DMS53 (cell line): ENCODE measurements at regions not wholly inside any gene's neighbourhood (a gene's known extent, or its start where the extent isn't known, plus 50 kb on each side); places are given as distances from the start of the nearest gene placed in this dataset.

Experiments
- DNase-seq: peaks from one replicate; lab custom pipeline; 2025; lab: John Stamatoyannopoulos, UW

DNA sequence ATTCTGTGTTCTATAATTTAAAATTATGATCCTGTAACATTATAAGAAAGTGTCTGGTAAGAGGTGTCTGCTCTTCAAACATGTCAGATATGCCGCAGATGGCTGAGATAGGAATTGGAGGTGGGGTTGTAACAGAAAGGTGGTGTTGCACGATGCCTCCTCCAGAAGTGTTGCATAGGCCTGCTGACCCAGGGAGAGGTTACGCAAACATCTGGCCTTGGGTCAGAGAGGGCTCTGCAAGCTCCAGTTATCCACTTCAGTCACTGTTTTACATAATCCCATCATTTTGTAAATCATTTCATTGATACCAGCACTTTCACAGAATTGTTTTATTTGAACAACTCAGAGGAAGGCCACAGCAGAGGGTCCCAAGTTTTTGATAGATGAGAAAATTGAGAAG is 256.5 kb downstream of the OSR1 start:
- no peak for DNase-seq

DNA sequence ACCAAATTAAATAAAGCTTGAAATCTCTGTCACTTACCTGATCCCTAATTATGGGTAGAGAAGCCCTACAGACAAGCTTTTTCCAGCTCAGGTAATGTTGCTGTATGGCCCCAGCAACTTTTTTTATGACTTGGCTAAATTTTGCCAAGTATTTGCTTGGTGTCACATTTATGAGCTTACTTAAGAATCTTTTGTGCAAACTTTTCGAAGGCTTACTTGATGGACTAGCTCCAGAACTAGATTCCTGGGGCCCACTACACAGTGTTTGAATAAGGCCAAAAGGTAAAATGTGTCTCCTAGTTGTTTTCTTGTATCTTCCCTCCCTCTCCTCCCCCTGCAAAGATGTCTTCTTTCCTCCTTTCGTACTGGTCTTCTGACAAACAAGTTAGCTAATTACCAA is 257.9 kb downstream of the OSR1 start:
- DNase-seq = no peak

GRCh38 chr2:19099181-19099580 is 259.2 kb downstream of the OSR1 start:
- no peak for DNase-seq

GRCh38 chr2:19098467-19099160 is 259.8 kb downstream of the OSR1 start:
- DNase-seq = no peak

- peak; percentile 57 for DNase-seq
Measured at GRCh38 chr2:19089476-19089875, 268.9 kb downstream of the OSR1 start.

DNA sequence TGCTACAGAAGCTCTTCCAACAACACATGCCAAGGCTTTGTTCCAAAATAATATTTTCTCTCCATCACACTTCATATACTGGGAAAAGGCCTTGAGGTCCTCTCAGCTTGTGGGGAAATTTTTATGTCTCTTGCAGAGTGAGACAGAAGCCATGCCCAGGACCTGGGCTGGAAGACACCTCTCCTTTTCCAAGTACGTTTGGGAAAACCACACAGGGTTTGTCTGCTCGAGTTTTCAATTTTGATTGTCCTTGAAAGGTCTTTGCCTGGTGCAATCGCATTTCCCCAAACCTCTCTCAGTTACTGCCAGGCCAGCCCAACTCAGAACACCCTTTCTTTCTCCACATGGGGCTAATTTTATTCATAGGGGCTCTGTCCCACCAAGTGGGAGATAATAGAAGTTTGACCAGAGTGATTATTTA is 272.2 kb downstream of the OSR1 start:
- no peak for DNase-seq

DNA sequence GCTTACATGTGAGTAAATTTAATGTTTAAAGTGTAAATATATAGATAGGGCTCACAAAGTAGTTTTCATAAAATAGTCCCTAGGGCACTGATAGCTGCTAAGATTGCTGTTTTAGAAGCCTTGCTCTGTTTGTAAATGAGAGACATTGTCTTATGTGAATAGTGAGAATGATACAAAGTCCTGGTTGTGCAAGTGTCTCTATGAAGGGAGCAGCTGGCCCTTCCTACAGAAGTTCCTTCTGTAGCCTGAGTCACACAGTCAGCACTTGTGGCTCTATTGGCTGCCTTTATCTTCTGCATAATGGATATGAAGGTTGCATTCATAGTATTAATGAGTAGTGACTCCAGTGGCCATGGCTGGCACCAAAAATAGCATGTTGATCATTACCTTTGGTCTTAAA is 279.7 kb downstream of the OSR1 start:
- no peak for DNase-seq

DNA sequence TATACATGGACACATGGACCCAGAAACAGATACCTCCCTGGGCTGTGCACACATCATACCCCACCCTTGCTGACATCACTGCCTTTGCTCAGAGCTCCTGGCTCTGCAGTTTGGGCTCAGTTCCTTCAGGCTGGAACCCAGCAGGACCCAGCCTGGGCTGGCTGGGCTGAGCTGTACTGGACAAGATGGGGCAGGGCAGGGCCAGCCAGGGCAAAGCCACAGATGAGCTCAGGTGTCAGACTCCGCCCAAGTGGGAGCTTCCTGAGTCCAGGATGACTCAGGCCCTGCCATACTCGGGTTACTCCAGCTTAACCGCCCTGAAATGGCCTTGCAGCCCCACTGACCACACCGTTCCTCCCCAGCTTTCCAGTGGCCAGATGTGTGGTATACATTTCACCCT is 284.9 kb downstream of the OSR1 start:
- DNase-seq = peak; percentile 87

- DNase-seq = no peak
Measured at GRCh38 chr2:19072161-19072560, 286.3 kb downstream of the OSR1 start.

GRCh38 chr2:19070886-19071285 is 287.5 kb downstream of the OSR1 start:
- DNase-seq = no peak

GRCh38 chr2:19068206-19068605 is 290.2 kb downstream of the OSR1 start:
- DNase-seq = no peak

DNA sequence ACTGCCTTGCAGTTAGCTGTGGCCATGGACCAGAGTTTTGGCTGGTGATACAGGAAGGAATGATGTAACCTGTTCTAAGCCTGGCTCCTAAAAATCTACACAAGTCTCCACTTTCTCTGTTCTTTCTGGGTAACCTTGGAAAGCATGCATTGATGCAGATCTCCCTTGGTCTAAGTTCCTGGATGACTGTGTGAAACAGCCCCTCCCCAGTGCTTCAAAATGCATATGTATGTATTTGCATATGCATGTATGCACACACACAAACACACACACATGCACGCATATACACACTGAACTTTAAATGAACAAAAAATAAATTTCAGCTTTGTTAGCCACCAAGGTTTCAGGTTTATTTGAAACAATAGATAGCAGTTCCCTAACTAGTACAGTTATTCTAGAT is 296.1 kb downstream of the OSR1 start:
- no peak for DNase-seq

GRCh38 chr2:19059076-19059475 is 299.3 kb downstream of the OSR1 start:
- DNase-seq = no peak

- DNase-seq = no peak
Measured at GRCh38 chr2:19051203-19051831, 307.1 kb downstream of the OSR1 start.

GRCh38 chr2:19050354-19050753 is 308.1 kb downstream of the OSR1 start:
- DNase-seq = peak; percentile 15

DNA sequence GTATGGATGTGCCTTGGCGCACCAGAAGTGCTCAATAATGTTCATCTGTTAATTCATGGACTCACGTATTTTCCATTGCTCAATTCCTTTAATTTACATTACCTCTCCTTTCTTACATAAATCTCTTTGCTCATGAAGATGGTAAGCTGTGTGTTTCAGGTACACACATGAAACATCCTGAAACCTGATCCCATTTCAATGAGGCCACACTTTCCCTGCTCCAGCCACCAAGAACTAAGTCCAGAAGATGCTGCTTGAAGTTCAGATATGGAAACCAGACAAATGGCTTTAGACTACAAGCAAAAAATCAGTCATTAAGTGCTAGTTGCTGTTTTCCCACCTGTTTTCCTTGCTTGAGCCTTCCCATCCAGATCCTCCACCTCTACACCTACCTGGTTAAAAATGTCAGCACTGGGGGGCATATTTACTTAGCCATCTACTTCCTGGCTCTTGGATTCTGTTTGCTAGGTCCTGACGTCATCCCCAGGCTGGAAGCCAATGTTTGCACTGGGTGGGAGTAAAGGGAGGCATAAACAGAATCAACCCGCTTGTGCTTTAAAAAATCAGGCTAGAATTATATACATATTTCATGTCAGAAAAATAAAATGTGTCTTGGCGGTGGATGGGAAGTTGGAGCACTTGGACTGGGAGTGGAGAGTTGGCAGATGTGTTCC is 309.7 kb downstream of the OSR1 start:
- DNase-seq = peak; percentile 93

- DNase-seq = no peak
Measured at GRCh38 chr2:19046986-19047780, 311.2 kb downstream of the OSR1 start.

- no peak for DNase-seq
Measured at GRCh38 chr2:19045151-19045550, 313.3 kb downstream of the OSR1 start.

GRCh38 chr2:19043893-19044292 is 314.5 kb downstream of the OSR1 start:
- DNase-seq = no peak

DNA sequence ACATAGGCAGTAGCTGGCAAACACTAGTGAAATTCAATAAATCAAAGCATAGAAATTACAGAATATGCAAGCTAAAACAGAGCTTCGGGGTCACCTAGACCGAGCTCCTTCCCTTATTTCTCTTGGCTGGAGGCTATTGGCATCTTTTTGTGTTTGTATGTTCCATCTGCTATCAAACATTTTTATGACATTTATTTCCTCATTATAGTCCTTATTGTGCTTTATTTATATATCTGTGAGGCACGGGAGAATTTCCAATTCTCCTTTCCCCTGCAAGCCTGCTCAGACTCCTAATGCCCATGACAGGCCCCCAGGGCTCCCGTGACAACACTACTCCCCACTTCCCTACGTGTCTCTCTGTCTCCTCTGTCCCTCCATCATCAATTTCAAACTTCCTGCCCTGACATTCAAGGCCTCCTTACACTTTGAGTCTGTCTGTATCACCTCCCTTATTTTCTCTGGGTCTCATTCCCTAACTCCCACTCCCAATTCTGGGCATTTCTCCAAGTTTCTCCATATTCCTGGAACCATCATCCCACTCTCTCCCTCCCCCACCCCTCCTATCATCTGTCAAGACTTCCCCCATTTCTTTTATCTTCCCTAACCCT is 316.9 kb downstream of the OSR1 start:
- DNase-seq = no peak

DNA sequence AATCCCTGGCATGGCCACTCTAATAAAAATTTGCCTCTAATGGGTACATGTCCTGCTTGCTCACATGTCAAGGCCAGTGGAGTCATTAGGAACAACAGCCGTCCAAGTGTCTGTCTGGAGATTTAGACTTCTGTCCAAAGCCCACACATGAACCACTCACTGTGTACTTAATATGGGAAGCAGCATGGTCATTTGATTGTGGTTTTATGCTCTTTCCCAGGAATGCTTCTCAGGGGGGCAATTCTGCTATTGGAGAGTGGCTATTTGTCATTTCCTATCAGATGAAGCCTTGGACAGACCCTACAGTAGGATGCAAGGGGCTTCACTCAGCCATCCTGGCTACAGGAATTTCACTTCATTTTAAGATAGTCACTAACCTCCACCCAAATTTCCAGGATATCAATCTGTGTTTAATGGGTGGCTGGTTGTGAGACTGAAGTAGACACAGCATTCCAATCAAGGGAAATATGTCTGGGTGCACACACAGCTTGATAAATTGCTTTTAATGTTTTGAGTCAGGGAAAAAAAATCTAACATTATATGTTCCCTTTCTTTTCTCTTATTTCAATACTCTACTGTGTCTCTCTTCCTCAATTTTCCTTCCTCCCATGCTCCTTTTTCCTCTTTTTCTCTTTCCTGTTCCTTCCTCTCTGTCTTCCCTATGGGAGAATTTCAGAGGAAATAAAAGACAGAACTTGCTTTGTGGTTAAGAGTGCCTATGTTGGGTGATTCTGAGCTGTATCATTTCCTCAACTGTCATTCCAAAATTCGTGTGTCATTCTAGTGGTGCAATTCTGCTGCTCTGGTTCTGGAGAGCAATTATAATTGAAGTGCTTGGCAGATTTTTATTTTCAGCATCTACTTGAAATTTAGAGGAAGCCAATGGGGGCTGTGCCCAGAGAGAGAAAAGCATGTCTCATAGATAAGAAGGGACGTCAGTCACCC is 320.1 kb downstream of the OSR1 start:
- DNase-seq = no peak
